Activated CD4-positive, alpha-beta T cell treated with anti-CD3 and anti-CD28 coated beads, Interleukin-2, amount 50 U/mL, for 48 hours (primary cell): ENCODE measurements at regions not wholly inside any gene's neighbourhood (a gene's known extent, or its start where the extent isn't known, plus 50 kb on each side); places are given as distances from the start of the nearest gene placed in this dataset.

Experiments used
- DNase-seq, 2 experiments: peaks; one replicate each; pipeline ENCODE4 v3.0.0-alpha.2; 2020

GRCh38 chr4:122309988-122310626 is 68.7 kb upstream of the ADAD1 start:
- no peak for DNase-seq

DNA sequence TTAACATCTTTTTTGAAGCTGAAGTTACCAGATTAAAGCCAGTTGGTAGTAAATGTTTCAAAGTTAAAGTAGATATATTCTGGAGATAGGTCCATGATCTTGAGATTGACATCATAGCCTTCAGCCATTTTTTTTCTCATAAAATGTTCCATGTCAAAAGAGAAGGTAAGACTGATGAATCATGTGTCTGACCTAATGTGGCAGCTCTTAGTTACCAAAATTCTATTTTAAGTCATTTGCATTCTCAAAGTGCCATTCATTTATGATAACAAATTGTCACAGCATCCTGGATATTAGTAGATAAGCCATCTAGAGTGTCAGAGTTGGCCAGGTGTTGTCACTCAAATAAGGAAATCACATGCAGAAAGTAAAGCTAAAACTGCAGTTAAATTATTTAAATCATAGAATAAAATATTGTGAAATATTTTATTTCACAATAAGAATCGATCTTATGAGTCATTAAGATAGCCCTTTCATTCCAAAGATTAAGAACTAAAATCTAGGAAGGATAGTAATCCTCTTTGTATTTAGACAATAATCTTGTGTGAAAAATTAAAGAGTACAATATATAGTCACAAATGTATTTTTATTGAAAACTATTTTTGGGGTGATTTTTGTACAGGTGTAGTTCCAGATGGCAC is 65.7 kb upstream of the ADAD1 start:
- DNase-seq = no peak

GRCh38 chr4:122326908-122327307 is 51.9 kb upstream of the ADAD1 start:
- no peak for DNase-seq

- no peak for DNase-seq
Measured at GRCh38 chr4:122328893-122329292, 49.9 kb upstream of the ADAD1 start.
